WTC11 (cell line): ENCODE measurements at regions not wholly inside any gene's neighbourhood (a gene's known extent, or its start where the extent isn't known, plus 50 kb on each side); places are given as distances from the start of the nearest gene placed in this dataset.

ENCODE experiments used
- ATAC-seq: fragments of 200-7000 bp; cut with Tn5 transposase; 2 replicates; pipeline ENCODE4 v1.10.0; 2021; ENCODE audit warnings: mild to moderate bottlenecking, moderate library complexity
- CTCF ChIA-PET: fragments of 300-600 bp; sonication (Branson Sonifier 250); formaldehyde crosslinking; loops from one replicate; lab custom pipeline; 2021; ENCODE audit warnings: antibody characterized with exemption; lab: Charles Lee
- POLR2A ChIA-PET: fragments of 350-600 bp; sonication (Branson Sonifier 250); formaldehyde crosslinking; loops from one replicate; lab custom pipeline; 2021; ENCODE audit warnings: antibody characterized with exemption; lab: Charles Lee
- DNase-seq: peaks from one replicate; pipeline ENCODE4 v3.0.0; 2021; ENCODE audit warnings: low spot score
- H3K27ac Mint-ChIP-seq: 2 replicates; pipeline ENCODE4 v1.8.0; 2021; ENCODE audit warnings: mixed read lengths
- H3K27me3 Mint-ChIP-seq: 2 replicates; pipeline ENCODE4 v1.8.0; 2021; ENCODE audit warnings: low read depth, mild to moderate bottlenecking, moderate library complexity, mixed read lengths
- H3K36me3 Mint-ChIP-seq: 2 replicates; pipeline ENCODE4 v1.8.0; 2021; ENCODE audit warnings: mixed read lengths
- H3K4me1 Mint-ChIP-seq: 2 replicates; pipeline ENCODE4 v1.8.0; 2022; ENCODE audit warnings: mixed read lengths
- H3K4me3 Mint-ChIP-seq: 2 replicates; pipeline ENCODE4 v1.8.0; 2021; ENCODE audit warnings: mild to moderate bottlenecking, moderate library complexity, mixed read lengths
- H3K9me3 Mint-ChIP-seq: 2 replicates; pipeline ENCODE4 v1.8.0; 2021; ENCODE audit warnings: mixed read lengths
- ATF1 ChIP-seq: sonication (generic); formaldehyde crosslinking; IDR thresholded peaks from 2 replicates; pipeline ENCODE4 v1.8.1; 2023; ENCODE audit warnings: mild to moderate bottlenecking, moderate library complexity, missing genetic modification reagents
- FOXP1 ChIP-seq: sonication (generic); formaldehyde crosslinking; IDR thresholded peaks from 2 replicates; pipeline ENCODE4 v1.8.0; 2022; ENCODE audit warnings: missing genetic modification reagents, mild to moderate bottlenecking, moderate library complexity, borderline replicate concordance
- HMGA2 ChIP-seq: fragments of 250-450 bp; sonication (Bioruptor Pico); IDR thresholded peaks from 2 replicates; pipeline ENCODE4 v1.4.0; 2021; ENCODE audit warnings: mild to moderate bottlenecking, moderate library complexity
- JUN ChIP-seq: sonication (generic); formaldehyde crosslinking; IDR thresholded peaks from 2 replicates; pipeline ENCODE4 v1.8.0; 2023; ENCODE audit warnings: mild to moderate bottlenecking, missing genetic modification reagents
- MYBL2 ChIP-seq: sonication (generic); formaldehyde crosslinking; IDR thresholded peaks from 2 replicates; pipeline ENCODE4 v1.8.1; 2023; ENCODE audit warnings: mild to moderate bottlenecking, moderate library complexity, missing genetic modification reagents
- PRRX2 ChIP-seq: fragments of 250-450 bp; sonication (Bioruptor Pico); IDR thresholded peaks from 2 replicates; pipeline ENCODE4 v1.8.0; 2021; ENCODE audit warnings: mild to moderate bottlenecking
- SMAD3 ChIP-seq: sonication (generic); formaldehyde crosslinking; IDR thresholded peaks from 2 replicates; pipeline ENCODE4 v1.8.0; 2022; ENCODE audit warnings: missing genetic modification reagents, mild to moderate bottlenecking, borderline replicate concordance
- SMAD4 ChIP-seq: sonication (generic); formaldehyde crosslinking; IDR thresholded peaks from 2 replicates; pipeline ENCODE4 v1.8.0; 2022; ENCODE audit warnings: mild to moderate bottlenecking, missing genetic modification reagents
- SOX15 ChIP-seq: fragments of 250-450 bp; sonication (Bioruptor Pico); IDR thresholded peaks from 2 replicates; pipeline ENCODE4 v1.9.0; 2021; ENCODE audit warnings: mild to moderate bottlenecking
- ZNF396 ChIP-seq: fragments of 250-450 bp; sonication (Bioruptor Pico); IDR thresholded peaks from 2 replicates; pipeline ENCODE4 v1.8.0; 2021; ENCODE audit warnings: mild to moderate bottlenecking, moderate library complexity, borderline replicate concordance
- TF ChIP-seq, protein P1 (sequence below): sonication (generic); formaldehyde crosslinking; IDR thresholded peaks from 2 replicates; pipeline ENCODE4 v1.8.0; 2023; ENCODE audit warnings: mild to moderate bottlenecking, missing genetic modification reagents
- TF ChIP-seq, protein P2 (sequence below): sonication (generic); formaldehyde crosslinking; IDR thresholded peaks from 2 replicates; pipeline ENCODE4 v1.8.0; 2022; ENCODE audit warnings: mild to moderate bottlenecking, missing genetic modification reagents
- TF ChIP-seq, protein P3 (sequence below): sonication (generic); formaldehyde crosslinking; IDR thresholded peaks from 2 replicates; pipeline ENCODE4 v1.8.0; 2022; ENCODE audit warnings: mild to moderate bottlenecking, missing genetic modification reagents
- TF ChIP-seq, protein P4 (sequence below): sonication (generic); formaldehyde crosslinking; IDR thresholded peaks from 2 replicates; pipeline ENCODE4 v1.8.1; 2023; ENCODE audit warnings: mild to moderate bottlenecking, missing genetic modification reagents
- TF ChIP-seq, protein P5 (sequence below): fragments of 250-450 bp; sonication (Bioruptor Pico); IDR thresholded peaks from 2 replicates; pipeline ENCODE4 v1.9.0; 2021; ENCODE audit warnings: moderate library complexity, mild to moderate bottlenecking, inconsistent platforms, borderline replicate concordance
- TF ChIP-seq, protein P6 (sequence below): fragments of 250-450 bp; sonication (Bioruptor Pico); IDR thresholded peaks from 2 replicates; pipeline ENCODE4 v2.1.2; 2022; ENCODE audit warnings: mild to moderate bottlenecking, moderate library complexity
- TF ChIP-seq, protein P7 (sequence below): fragments of 250-450 bp; sonication (Bioruptor Pico); conservative IDR thresholded peaks from 2 replicates; pipeline ENCODE4 v1.9.0; 2021; ENCODE audit warnings: mild to moderate bottlenecking
- TF ChIP-seq, protein P8 (sequence below): sonication (generic); formaldehyde crosslinking; IDR thresholded peaks from 2 replicates; pipeline ENCODE4 v1.8.1; 2023; ENCODE audit warnings: mild to moderate bottlenecking, missing genetic modification reagents, borderline replicate concordance
- TF ChIP-seq, protein P9 (sequence below): sonication (generic); formaldehyde crosslinking; IDR thresholded peaks from 2 replicates; pipeline ENCODE4 v1.8.1; 2022; ENCODE audit warnings: low read depth, missing genetic modification reagents, borderline replicate concordance

DNA sequence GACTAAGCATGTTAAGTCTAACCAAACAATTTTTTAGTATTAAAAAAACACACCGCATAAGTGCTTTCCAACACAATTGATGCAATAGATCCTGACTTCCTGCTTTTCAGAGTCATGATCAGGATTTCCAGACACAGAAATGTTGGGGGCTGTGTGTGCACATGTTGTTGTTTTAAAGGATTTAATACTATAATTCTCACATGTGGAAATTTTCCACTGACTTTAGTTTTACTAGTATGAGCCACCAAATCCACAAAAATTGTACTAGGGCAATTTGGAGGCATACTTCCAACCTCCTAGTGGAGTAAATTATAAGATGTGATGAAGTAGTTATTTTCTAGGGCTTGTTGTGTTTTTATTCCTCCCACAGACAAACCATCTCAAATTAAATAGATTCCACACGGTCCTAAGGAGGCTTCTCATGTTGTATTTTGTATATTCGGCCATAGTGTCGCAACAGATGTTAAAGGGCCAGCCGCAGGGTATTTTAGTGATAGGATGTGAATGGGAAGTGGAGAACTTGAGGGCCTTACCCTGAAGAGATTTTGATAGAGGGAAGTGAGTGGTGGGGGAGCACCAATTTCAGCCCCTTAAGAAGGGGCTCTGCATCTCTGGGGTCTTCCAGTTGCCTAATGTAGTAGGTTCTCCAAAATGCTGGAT lies 108.9 kb upstream of the KLF7 start:
- DNase-seq (no peak), ATAC-seq (no peak)
- Mint-ChIP-seq H3K27ac (no peak overlapping the region), H3K9me3 (peaks cover 14% of the 10 kb centered on the region), H3K36me3 (peaks cover 6% of the 10 kb centered on the region; the same call in 1 of the 2 replicates), H3K4me1 (0 out of 2 replicates have a peak, but pooled peaks cover 4% of the 10 kb centered on the region), H3K4me3 (no peak overlapping the region), H3K27me3 (no peaks in the 10 kb centered on the region)
- TF ChIP-seq, protein P1, sequence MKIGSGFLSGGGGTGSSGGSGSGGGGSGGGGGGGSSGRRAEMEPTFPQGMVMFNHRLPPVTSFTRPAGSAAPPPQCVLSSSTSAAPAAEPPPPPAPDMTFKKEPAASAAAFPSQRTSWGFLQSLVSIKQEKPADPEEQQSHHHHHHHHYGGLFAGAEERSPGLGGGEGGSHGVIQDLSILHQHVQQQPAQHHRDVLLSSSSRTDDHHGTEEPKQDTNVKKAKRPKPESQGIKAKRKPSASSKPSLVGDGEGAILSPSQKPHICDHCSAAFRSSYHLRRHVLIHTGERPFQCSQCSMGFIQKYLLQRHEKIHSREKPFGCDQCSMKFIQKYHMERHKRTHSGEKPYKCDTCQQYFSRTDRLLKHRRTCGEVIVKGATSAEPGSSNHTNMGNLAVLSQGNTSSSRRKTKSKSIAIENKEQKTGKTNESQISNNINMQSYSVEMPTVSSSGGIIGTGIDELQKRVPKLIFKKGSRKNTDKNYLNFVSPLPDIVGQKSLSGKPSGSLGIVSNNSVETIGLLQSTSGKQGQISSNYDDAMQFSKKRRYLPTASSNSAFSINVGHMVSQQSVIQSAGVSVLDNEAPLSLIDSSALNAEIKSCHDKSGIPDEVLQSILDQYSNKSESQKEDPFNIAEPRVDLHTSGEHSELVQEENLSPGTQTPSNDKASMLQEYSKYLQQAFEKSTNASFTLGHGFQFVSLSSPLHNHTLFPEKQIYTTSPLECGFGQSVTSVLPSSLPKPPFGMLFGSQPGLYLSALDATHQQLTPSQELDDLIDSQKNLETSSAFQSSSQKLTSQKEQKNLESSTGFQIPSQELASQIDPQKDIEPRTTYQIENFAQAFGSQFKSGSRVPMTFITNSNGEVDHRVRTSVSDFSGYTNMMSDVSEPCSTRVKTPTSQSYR (CRISPR knock-in tag), result no peak
- TF ChIP-seq, protein P2, sequence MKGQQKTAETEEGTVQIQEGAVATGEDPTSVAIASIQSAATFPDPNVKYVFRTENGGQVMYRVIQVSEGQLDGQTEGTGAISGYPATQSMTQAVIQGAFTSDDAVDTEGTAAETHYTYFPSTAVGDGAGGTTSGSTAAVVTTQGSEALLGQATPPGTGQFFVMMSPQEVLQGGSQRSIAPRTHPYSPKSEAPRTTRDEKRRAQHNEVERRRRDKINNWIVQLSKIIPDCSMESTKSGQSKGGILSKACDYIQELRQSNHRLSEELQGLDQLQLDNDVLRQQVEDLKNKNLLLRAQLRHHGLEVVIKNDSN (CRISPR knock-in tag), result no peak
- TF ChIP-seq PRRX2 (CRISPR knock-in tag), result no peak
- no peak for TF ChIP-seq FOXP1
- no peak for TF ChIP-seq MYBL2
- TF ChIP-seq ATF1, result no peak
- TF ChIP-seq, protein P3, sequence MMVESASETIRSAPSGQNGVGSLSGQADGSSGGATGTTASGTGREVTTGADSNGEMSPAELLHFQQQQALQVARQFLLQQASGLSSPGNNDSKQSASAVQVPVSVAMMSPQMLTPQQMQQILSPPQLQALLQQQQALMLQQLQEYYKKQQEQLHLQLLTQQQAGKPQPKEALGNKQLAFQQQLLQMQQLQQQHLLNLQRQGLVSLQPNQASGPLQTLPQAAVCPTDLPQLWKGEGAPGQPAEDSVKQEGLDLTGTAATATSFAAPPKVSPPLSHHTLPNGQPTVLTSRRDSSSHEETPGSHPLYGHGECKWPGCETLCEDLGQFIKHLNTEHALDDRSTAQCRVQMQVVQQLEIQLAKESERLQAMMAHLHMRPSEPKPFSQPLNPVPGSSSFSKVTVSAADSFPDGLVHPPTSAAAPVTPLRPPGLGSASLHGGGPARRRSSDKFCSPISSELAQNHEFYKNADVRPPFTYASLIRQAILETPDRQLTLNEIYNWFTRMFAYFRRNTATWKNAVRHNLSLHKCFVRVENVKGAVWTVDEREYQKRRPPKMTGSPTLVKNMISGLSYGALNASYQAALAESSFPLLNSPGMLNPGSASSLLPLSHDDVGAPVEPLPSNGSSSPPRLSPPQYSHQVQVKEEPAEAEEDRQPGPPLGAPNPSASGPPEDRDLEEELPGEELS (CRISPR knock-in tag), result no peak
- TF ChIP-seq, protein P4, sequence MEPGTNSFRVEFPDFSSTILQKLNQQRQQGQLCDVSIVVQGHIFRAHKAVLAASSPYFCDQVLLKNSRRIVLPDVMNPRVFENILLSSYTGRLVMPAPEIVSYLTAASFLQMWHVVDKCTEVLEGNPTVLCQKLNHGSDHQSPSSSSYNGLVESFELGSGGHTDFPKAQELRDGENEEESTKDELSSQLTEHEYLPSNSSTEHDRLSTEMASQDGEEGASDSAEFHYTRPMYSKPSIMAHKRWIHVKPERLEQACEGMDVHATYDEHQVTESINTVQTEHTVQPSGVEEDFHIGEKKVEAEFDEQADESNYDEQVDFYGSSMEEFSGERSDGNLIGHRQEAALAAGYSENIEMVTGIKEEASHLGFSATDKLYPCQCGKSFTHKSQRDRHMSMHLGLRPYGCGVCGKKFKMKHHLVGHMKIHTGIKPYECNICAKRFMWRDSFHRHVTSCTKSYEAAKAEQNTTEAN (CRISPR knock-in tag), result no peak
- no peak for TF ChIP-seq ZNF396
- TF ChIP-seq SMAD3 (CRISPR knock-in tag), result no peak
- TF ChIP-seq, protein P5, sequence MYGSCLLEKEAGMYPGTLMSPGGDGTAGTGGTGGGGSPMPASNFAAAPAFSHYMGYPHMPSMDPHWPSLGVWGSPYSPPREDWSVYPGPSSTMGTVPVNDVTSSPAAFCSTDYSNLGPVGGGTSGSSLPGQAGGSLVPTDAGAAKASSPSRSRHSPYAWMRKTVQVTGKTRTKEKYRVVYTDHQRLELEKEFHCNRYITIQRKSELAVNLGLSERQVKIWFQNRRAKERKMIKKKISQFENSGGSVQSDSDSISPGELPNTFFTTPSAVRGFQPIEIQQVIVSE, result no peak
- TF ChIP-seq JUN (CRISPR knock-in tag), result no peak
- TF ChIP-seq, protein P6, sequence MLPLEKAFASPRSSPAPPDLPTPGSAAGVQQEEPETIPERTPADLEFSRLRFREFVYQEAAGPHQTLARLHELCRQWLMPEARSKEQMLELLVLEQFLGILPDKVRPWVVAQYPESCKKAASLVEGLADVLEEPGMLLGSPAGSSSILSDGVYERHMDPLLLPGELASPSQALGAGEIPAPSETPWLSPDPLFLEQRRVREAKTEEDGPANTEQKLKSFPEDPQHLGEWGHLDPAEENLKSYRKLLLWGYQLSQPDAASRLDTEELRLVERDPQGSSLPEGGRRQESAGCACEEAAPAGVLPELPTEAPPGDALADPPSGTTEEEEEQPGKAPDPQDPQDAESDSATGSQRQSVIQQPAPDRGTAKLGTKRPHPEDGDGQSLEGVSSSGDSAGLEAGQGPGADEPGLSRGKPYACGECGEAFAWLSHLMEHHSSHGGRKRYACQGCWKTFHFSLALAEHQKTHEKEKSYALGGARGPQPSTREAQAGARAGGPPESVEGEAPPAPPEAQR, result no peak
- TF ChIP-seq, protein P7, sequence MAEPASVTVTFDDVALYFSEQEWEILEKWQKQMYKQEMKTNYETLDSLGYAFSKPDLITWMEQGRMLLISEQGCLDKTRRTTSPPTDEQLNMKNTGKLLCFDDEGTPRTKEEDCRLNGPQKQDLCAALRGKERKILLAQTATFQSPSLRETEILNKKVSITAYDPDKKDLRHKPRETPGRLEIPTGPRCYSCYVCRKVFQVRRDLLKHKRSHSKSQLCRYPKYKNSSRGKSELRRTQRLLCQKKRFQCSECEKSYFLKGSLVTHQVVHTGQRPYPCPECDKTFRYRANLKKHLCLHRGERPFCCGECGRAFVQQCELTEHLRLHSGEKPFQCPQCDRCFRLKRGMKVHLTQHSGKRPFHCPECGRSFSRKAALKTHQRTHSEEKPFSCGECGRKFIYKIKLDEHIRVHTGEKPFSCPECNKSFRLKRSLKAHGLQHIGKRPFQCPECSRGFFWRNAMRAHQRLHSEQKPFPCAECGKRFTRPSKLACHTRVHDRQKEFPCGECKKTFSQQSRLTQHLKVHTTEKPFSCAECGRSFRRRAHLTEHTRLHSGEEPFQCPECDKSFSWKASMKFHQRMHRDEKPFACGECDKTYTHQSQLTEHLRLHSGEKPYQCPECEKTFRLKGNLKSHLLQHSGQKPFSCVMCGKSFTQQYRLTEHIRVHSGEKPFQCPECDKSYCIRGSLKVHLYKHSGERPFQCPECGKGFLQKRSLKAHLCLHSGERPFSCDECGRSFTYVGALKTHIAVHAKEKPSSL, result no peak
- TF ChIP-seq, protein P8, sequence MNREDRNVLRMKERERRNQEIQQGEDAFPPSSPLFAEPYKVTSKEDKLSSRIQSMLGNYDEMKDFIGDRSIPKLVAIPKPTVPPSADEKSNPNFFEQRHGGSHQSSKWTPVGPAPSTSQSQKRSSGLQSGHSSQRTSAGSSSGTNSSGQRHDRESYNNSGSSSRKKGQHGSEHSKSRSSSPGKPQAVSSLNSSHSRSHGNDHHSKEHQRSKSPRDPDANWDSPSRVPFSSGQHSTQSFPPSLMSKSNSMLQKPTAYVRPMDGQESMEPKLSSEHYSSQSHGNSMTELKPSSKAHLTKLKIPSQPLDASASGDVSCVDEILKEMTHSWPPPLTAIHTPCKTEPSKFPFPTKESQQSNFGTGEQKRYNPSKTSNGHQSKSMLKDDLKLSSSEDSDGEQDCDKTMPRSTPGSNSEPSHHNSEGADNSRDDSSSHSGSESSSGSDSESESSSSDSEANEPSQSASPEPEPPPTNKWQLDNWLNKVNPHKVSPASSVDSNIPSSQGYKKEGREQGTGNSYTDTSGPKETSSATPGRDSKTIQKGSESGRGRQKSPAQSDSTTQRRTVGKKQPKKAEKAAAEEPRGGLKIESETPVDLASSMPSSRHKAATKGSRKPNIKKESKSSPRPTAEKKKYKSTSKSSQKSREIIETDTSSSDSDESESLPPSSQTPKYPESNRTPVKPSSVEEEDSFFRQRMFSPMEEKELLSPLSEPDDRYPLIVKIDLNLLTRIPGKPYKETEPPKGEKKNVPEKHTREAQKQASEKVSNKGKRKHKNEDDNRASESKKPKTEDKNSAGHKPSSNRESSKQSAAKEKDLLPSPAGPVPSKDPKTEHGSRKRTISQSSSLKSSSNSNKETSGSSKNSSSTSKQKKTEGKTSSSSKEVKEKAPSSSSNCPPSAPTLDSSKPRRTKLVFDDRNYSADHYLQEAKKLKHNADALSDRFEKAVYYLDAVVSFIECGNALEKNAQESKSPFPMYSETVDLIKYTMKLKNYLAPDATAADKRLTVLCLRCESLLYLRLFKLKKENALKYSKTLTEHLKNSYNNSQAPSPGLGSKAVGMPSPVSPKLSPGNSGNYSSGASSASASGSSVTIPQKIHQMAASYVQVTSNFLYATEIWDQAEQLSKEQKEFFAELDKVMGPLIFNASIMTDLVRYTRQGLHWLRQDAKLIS (CRISPR knock-in tag), result no peak
- TF ChIP-seq, protein P9, sequence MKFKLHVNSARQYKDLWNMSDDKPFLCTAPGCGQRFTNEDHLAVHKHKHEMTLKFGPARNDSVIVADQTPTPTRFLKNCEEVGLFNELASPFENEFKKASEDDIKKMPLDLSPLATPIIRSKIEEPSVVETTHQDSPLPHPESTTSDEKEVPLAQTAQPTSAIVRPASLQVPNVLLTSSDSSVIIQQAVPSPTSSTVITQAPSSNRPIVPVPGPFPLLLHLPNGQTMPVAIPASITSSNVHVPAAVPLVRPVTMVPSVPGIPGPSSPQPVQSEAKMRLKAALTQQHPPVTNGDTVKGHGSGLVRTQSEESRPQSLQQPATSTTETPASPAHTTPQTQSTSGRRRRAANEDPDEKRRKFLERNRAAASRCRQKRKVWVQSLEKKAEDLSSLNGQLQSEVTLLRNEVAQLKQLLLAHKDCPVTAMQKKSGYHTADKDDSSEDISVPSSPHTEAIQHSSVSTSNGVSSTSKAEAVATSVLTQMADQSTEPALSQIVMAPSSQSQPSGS (CRISPR knock-in tag), result no peak
- TF ChIP-seq SOX15 (CRISPR knock-in tag), result no peak
- TF ChIP-seq SMAD4, result no peak
- TF ChIP-seq HMGA2, result no peak
- ChIA-PET POLR2A (no interaction called here), CTCF (no interaction called here)
